Sigmoid colon (tissue), 6 donors: ENCODE measurements at regions not wholly inside any gene's neighbourhood (a gene's known extent, or its start where the extent isn't known, plus 50 kb on each side); places are given as distances from the start of the nearest gene placed in this dataset.

Experiments
- DNase-seq: peaks from one replicate; pipeline ENCODE4 v3.0.0-alpha.2; 2019
- H3K27ac ChIP-seq, 4 donors: fragments of 200-600 bp; sonication (generic); one replicate each; pipeline ENCODE4 v1.5.1; 2016 to 2019; ENCODE audit warnings: mild to moderate bottlenecking in 1 of 4
- H3K27me3 ChIP-seq, 3 donors: fragments of 200-600 bp; sonication (generic); one replicate each; pipeline ENCODE4 v1.5.1; 2019; ENCODE audit warnings: mild to moderate bottlenecking in 1 of 3
- H3K36me3 ChIP-seq, 4 donors: fragments of 200-600 bp; sonication (generic); one replicate each; pipeline ENCODE4 v1.5.1; 2016 to 2019
- H3K4me1 ChIP-seq, 4 donors: fragments of 200-600 bp; sonication (generic); one replicate each; pipeline ENCODE4 v1.5.1; 2017 to 2019
- H3K4me3 ChIP-seq, 4 donors: fragments of 200-600 bp; sonication (generic); one replicate each; pipeline ENCODE4 v1.5.1; 2017 to 2019; ENCODE audit warnings: mild to moderate bottlenecking in 2 of 4, moderate library complexity in 1 of 4
- H3K9me3 ChIP-seq, 4 donors: fragments of 200-600 bp in 3 of 4; sonication (generic) in 3 of 4; one replicate each; pipeline versions ENCODE4 v1.5.1 to v1.6.1; 2013 to 2019
- CTCF ChIP-seq, 4 experiments: fragments of 450-650 bp in 3 of 4; fragments of 200-600 bp in 1 of 4; IDR thresholded peaks; one replicate each; pipeline ENCODE4 v1.5.1; 2016 to 2019; ENCODE audit warnings: antibody characterized with exemption in 4 of 4, mild to moderate bottlenecking in 3 of 4, moderate library complexity in 2 of 4
- EP300 ChIP-seq, 4 donors: sonication (generic); formaldehyde crosslinking; IDR thresholded peaks; one replicate each; pipeline ENCODE4 v1.6.1; 2017; ENCODE audit warnings: antibody characterized with exemption in 4 of 4
- POLR2A ChIP-seq, 2 donors: fragments of 450-650 bp; IDR thresholded peaks; one replicate each; pipeline ENCODE4 v1.6.1; 2016; ENCODE audit warnings: antibody characterized with exemption in 2 of 2, mild to moderate bottlenecking in 2 of 2, moderate library complexity in 2 of 2
- POLR2AphosphoS5 ChIP-seq, 4 donors: sonication (generic); formaldehyde crosslinking; IDR thresholded peaks; one replicate each; pipeline ENCODE4 v1.6.1; 2017; ENCODE audit warnings: antibody characterized with exemption in 4 of 4
- WGBS, 2 donors: extraction: QIAGEN DNeasy Blood & Tissue Kit; methylation state at CpG; one replicate each; pipeline ENCODE4 v1.1.7; 2013; 5-methylcytosine and 5-hydroxymethylcytosine counted together
- intact Hi-C: fragments of 100-400 bp; cut with DNase I; formaldehyde crosslinking; loops from one replicate; pipeline ENCODE4 v1.15.1; 2023
- donor health status: healthy with polysubstance abuse.
- donor health status: healthy.

DNA sequence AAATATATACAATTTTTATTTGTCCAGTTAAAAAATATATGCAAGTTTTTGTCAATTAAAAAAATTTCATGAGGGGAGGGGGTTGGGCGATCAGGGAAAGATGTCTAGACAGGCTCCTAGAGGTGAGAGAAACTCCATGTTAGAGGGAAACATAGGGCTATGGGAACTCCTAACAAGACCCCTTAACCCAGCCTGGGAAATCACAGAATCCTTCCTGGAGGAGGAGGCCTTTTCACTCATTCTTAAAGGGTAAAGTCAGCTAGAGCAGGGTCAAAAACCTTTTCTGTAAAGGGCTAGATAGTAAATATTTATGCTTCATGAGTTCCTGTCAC lies 75.9 kb upstream of the PTPN1 start:
- Histone ChIP-seq H3K27ac (peak overlapping the region in 1 of 4 donors; percentile 15), H3K4me1 (no peaks in the 10 kb centered on the region), H3K9me3 (no peaks in the 10 kb centered on the region), H3K4me3 (no peak overlapping the region), H3K36me3 (no peaks in the 10 kb centered on the region), H3K27me3 (no peaks in the 10 kb centered on the region)
- TF ChIP-seq POLR2AphosphoS5 (IDR thresholded peaks at IDR 0.05) (no peak), POLR2A (IDR thresholded peaks at IDR 0.05) (no peak), EP300 (IDR thresholded peaks at IDR 0.05) (no peak), CTCF (IDR thresholded peaks at IDR 0.05) (no peak)
- no peak for DNase-seq
- intact Hi-C loops: no loop called here
- WGBS, 2 donors: 97 to 98% methylated on average over 1 of the region's 1 CpG

DNA sequence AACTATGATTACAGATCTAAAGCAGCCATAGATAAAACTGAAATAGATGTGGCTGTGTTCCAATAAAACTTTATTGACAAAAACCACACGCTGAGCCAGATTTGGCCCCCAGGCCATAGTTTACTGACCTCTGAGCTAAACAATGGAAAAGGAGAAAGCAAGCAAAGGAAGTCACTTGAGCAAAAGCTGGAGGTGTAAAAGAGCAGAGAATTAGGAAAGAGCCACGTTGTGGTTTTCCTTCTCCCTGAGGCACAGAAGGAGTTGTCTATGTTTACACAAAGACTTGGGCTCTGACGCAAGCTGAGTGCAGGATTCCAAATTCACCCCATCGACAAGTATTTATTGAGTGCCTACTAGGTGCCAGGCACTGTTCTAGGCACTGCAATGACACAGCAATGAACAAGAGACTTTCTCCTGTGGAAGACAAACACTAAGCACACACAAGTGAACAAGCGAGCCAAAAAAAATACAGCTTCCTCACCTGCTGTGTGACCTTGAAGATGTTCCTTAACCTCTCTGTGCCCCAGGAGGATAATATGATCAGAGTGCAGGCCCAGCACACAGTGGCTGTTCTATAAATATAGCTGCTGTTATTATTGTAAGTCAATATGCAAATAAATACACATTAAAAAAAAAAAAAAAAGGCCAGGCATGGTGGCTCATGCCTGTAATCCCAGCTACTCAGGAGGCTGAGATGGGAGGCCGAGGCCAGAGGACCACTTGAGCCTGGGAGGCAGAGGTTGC lies 75.4 kb upstream of the PTPN1 start:
- TF ChIP-seq CTCF (IDR thresholded peaks at IDR 0.05) (no peak), EP300 (IDR thresholded peaks at IDR 0.05) (peak in 1 of 4 donors; percentile 5), POLR2AphosphoS5 (IDR thresholded peaks at IDR 0.05) (peak in 1 of 4 donors; percentile 34)
- DNase-seq: no peak
- Histone ChIP-seq H3K36me3 (no peaks in the 10 kb centered on the region), H3K4me1 (no peaks in the 10 kb centered on the region), H3K9me3 (no peaks in the 10 kb centered on the region), H3K27ac (peak overlapping the region in 2 of 4 donors; percentile 15 to 18), H3K4me3 (no peak overlapping the region), H3K27me3 (no peaks in the 10 kb centered on the region)
- WGBS, 2 donors: 49 to 57% methylated on average over 6 of the region's 6 CpGs
- intact Hi-C loops: no loop called here

- Histone ChIP-seq H3K4me3 (no peak overlapping the region), H3K36me3 (no peaks in the 10 kb centered on the region), H3K27me3 (no peaks in the 10 kb centered on the region), H3K27ac (peak overlapping the region in 2 of 4 donors; percentile 15 to 18), H3K4me1 (no peaks in the 10 kb centered on the region), H3K9me3 (no peaks in the 10 kb centered on the region)
- 90 to 91% methylated on average over 22 of the region's 22 CpGs for WGBS, 2 donors
- intact Hi-C loops: no loop called here
- no peak for TF ChIP-seq POLR2AphosphoS5 (IDR thresholded peaks at IDR 0.05)
- no peak for TF ChIP-seq EP300 (IDR thresholded peaks at IDR 0.05)
- TF ChIP-seq POLR2A (IDR thresholded peaks at IDR 0.05): no peak
- TF ChIP-seq CTCF (IDR thresholded peaks at IDR 0.05): no peak
- no peak for DNase-seq
These were observed 74.7 kb upstream of the PTPN1 start for GRCh38 chr20:50435397-50436051.

DNA sequence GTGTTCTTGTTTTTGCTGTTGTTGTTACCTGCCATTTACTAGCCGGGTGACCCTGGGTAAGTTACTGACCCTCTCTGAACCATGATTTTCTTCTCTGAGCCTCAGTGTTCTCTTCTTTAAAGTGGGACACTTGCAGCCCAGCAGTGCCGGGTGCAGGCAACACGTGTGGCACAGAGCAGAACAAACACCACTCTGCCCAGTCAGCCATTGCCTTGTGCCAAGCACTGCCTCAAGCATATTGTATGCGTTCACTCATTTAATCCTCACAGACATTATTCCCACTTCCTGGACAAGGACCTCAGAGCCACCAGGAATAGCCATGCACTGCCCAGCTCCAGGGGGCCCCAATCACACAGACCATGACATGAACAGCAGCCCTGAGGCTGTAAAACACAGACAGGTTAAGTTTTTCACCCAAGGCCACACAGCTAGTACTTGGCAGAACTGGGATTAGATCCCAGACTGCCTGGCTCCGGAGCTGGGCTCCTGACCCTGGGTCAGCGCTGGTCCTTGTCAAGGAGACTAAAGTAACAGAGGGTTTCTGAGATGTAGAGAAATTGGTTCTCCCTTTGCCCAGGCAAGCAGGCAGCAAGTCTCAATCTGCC lies 74.0 kb upstream of the PTPN1 start:
- no peak for DNase-seq
- intact Hi-C loops: no loop called here
- H3K4me1 ChIP-seq: no peaks in the 10 kb centered on the region
- peak overlapping the region in 1 of 4 donors; percentile 15 for H3K27ac ChIP-seq
- no peaks in the 10 kb centered on the region for H3K9me3 ChIP-seq
- H3K27me3 ChIP-seq: no peaks in the 10 kb centered on the region
- WGBS, 2 donors: 84 to 88% methylated on average over 6 of the region's 6 CpGs
- H3K4me3 ChIP-seq: no peak overlapping the region
- TF ChIP-seq POLR2AphosphoS5 (IDR thresholded peaks at IDR 0.05) (no peak), POLR2A (IDR thresholded peaks at IDR 0.05) (no peak), EP300 (IDR thresholded peaks at IDR 0.05) (no peak), CTCF (IDR thresholded peaks at IDR 0.05) (no peak)
- H3K36me3 ChIP-seq: no peaks in the 10 kb centered on the region
